ENCODE measurements at regions not wholly inside any gene's neighbourhood (a gene's known extent, or its start where the extent isn't known, plus 50 kb on each side); places are given as distances from the start of the nearest gene placed in this dataset.

DNA sequence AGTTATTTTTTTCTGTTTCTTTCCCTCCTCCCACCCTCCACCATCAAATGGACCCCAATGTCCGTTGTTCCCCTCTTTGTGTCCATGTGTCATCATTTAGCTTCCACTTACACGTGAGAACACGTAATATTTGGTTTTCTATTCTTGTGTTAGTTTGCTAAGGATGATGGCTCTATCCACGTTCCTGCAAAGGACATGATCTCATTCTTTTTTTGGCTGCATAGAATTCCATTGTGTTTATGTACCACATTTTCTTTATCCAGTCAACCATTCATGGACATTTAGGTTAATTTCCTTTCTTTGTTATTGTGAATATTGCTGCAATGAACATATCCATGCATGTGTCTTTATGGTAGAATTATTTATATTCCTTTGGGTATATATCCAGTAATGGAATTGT, 91.3 kb upstream of the TNP1 start:
- TF ChIP-seq, protein P1, sequence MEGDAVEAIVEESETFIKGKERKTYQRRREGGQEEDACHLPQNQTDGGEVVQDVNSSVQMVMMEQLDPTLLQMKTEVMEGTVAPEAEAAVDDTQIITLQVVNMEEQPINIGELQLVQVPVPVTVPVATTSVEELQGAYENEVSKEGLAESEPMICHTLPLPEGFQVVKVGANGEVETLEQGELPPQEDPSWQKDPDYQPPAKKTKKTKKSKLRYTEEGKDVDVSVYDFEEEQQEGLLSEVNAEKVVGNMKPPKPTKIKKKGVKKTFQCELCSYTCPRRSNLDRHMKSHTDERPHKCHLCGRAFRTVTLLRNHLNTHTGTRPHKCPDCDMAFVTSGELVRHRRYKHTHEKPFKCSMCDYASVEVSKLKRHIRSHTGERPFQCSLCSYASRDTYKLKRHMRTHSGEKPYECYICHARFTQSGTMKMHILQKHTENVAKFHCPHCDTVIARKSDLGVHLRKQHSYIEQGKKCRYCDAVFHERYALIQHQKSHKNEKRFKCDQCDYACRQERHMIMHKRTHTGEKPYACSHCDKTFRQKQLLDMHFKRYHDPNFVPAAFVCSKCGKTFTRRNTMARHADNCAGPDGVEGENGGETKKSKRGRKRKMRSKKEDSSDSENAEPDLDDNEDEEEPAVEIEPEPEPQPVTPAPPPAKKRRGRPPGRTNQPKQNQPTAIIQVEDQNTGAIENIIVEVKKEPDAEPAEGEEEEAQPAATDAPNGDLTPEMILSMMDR (IDR thresholded peaks at IDR 0.05; ENCODE audit: borderline replicate concordance, extremely low read depth, low read length, poor library complexity, severe bottlenecking), result no peak
- no peak for TF ChIP-seq EZH2 (IDR thresholded peaks at IDR 0.05; ENCODE audit: borderline replicate concordance, low read depth, low read length, severe bottlenecking)
